Neural crest cell (in vitro differentiated cells): ENCODE measurements at regions not wholly inside any gene's neighbourhood (a gene's known extent, or its start where the extent isn't known, plus 50 kb on each side); places are given as distances from the start of the nearest gene placed in this dataset.

Experiments
- DNase-seq: peaks from one replicate; pipeline ENCODE4 v3.0.0; 2021; ENCODE audit warnings: low read depth, mixed read lengths, low spot score
- H3K27ac Mint-ChIP-seq: one replicate; pipeline ENCODE4 v1.8.0; 2021; ENCODE audit warnings: mild to moderate bottlenecking, mixed read lengths; ENCODE audit not compliant: unreplicated experiment
- H3K27me3 Mint-ChIP-seq: 2 replicates; pipeline ENCODE4 v1.8.0; 2021; ENCODE audit warnings: low read depth, mild to moderate bottlenecking, mixed read lengths
- H3K36me3 Mint-ChIP-seq: 2 replicates; pipeline ENCODE4 v1.8.0; 2021; ENCODE audit warnings: low read depth, mild to moderate bottlenecking, mixed read lengths
- H3K4me1 Mint-ChIP-seq: 2 replicates; pipeline ENCODE4 v1.8.0; 2021; ENCODE audit warnings: mixed read lengths
- H3K4me3 Mint-ChIP-seq: one replicate; pipeline ENCODE4 v1.8.0; 2021; ENCODE audit warnings: mild to moderate bottlenecking, mixed read lengths
- H3K9me3 Mint-ChIP-seq: 2 replicates; pipeline ENCODE4 v1.8.0; 2021; ENCODE audit warnings: mixed read lengths
- TF ChIP-seq, protein P1 (sequence below): fragments of 200-600 bp; sonication (generic); conservative IDR thresholded peaks from 2 replicates; pipeline ENCODE4 v1.5.0; 2021; ENCODE audit warnings: antibody characterized with exemption, mild to moderate bottlenecking

DNA sequence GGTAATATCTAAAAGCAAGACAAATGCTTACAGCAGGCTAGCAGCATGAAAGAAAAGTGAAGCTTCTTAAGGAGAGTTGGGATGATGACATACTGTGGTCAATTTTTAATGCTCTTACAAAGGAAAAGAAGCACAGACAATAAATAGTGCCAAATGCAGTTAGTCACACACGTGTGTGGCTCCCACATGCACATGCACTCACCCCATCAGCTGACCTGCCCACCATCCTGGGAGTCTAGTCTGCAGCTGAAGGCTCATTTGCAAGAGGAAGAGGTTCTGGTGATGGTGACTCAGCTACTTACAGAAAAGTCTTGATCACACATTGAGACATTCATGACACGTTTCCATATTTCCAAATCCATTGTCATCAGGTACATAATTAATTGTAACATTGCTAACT, 129.3 kb downstream of the MRPL36 start:
- Mint-ChIP-seq H3K36me3 (no peaks in the 10 kb centered on the region), H3K9me3 (no peaks in the 10 kb centered on the region), H3K27me3 (peaks cover 36% of the 10 kb centered on the region), H3K27ac (no peak overlapping the region), H3K4me3 (no peak overlapping the region), H3K4me1 (peaks cover 12% of the 10 kb centered on the region)
- DNase-seq, result no peak
- TF ChIP-seq, protein P1, sequence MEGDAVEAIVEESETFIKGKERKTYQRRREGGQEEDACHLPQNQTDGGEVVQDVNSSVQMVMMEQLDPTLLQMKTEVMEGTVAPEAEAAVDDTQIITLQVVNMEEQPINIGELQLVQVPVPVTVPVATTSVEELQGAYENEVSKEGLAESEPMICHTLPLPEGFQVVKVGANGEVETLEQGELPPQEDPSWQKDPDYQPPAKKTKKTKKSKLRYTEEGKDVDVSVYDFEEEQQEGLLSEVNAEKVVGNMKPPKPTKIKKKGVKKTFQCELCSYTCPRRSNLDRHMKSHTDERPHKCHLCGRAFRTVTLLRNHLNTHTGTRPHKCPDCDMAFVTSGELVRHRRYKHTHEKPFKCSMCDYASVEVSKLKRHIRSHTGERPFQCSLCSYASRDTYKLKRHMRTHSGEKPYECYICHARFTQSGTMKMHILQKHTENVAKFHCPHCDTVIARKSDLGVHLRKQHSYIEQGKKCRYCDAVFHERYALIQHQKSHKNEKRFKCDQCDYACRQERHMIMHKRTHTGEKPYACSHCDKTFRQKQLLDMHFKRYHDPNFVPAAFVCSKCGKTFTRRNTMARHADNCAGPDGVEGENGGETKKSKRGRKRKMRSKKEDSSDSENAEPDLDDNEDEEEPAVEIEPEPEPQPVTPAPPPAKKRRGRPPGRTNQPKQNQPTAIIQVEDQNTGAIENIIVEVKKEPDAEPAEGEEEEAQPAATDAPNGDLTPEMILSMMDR, result no peak

DNA sequence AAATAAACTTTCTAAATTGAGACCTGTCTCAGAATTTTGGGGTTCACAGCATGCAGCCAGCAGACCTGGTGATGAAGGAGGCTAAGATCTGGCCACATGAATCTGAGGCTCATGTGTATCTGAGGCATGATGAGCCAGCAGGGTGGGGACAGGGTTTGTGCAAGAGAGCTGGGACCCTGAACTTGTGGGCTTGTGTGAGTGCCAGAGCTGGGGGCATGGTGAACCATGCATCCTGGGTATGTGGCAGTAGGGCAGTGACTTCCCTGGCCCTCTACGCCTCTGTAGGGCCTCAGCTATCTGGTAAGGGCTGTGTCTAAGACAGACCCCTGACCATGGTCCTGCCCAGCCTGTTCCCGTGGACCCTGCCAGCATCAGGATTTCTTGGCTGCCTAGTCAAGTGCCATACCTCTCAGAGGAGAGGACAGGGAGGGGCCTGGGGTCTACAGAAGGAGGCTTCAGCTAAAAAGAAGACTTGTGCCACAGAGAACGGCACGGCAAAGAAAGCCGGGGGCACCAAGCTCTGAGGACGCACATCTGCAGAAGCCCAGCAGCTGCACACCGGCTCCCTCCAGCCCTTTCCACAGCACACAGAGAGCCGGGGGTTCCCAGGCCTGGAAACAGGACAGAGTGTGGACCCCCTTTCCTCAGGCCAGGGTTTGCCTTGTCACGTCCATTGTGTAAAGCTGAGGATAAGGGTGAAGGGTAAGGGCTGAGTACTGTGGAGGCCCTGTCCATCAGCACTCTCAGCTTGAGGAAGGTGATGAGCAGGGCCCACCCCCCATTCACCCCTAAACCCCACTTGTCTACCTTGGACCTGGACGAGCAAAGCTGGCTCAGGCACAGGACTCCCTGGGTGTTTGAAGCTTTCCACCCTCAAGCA, 130.1 kb downstream of the MRPL36 start:
- peak overlapping the region; percentile 56 for H3K4me3 Mint-ChIP-seq
- DNase-seq, result no peak
- no peak overlapping the region for H3K27ac Mint-ChIP-seq
- peaks cover 13% of the 10 kb centered on the region for H3K4me1 Mint-ChIP-seq
- TF ChIP-seq, protein P1, result no peak
- no peaks in the 10 kb centered on the region for H3K9me3 Mint-ChIP-seq
- no peaks in the 10 kb centered on the region for H3K36me3 Mint-ChIP-seq
- H3K27me3 Mint-ChIP-seq, result peaks cover 43% of the 10 kb centered on the region

DNA sequence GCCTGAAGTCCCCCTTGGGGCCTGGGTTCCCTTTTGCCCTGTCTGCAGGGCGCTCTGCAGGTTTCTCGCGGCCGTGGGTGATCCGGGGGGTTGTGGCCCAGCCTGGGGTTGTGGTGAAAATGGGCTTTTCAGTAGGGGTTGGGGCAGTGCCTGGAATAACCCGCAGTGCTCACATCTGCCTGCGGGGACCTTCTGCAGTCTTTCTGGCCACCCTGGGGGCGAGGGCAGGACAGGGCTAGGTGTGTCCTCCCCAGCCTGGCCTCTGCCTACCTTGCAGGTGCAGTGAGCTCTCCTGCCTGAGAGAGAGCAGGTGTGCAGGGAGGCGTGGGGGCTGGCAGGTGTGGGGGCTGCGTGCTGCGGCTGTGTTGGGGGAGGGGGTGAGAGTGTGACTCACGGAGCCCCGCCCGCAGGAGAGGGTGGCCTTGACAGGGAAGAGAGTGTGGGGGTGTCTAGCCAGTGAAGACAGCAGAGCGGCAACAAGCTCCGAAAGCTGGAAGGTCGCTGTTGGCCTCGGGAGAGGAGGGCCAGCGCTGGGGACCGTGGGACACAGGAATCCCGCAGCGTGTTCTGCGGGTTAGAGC, 131.4 kb downstream of the MRPL36 start:
- no peaks in the 10 kb centered on the region for H3K9me3 Mint-ChIP-seq
- H3K27me3 Mint-ChIP-seq, result peaks cover 44% of the 10 kb centered on the region
- TF ChIP-seq, protein P1, result no peak
- peak overlapping the region; percentile 56 for H3K4me3 Mint-ChIP-seq
- H3K27ac Mint-ChIP-seq, result no peak overlapping the region
- no peaks in the 10 kb centered on the region for H3K36me3 Mint-ChIP-seq
- no peak for DNase-seq
- peaks cover 14% of the 10 kb centered on the region for H3K4me1 Mint-ChIP-seq

DNA sequence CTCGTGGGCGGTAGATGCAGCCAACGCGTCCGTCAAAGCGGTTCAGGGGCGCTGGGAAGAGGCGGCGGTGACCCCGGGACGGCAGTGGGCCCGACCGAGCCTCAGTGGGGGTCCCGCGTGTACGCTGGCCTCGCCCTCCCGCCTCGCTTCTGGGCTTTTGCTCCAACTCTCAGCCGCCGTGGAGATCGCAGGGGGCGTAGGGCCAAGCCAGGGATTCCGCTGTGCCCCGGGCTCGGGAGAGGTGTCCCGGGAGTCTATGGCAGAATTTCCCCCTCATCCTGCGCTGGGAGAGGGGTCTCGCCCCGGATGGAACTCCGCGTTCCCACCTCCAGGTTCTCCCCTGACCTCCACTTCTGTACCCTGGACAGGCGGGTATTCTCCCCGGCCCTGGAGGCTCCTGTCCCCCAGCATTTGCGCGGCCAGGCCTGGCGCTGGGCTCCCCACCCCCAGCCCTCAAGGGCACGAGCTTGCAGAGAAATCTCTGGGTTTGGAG, 131.9 kb downstream of the MRPL36 start:
- Mint-ChIP-seq H3K4me3 (no peak overlapping the region), H3K36me3 (no peaks in the 10 kb centered on the region), H3K27ac (no peak overlapping the region), H3K9me3 (no peaks in the 10 kb centered on the region), H3K4me1 (peaks cover 20% of the 10 kb centered on the region), H3K27me3 (peaks cover 49% of the 10 kb centered on the region)
- peak; percentile 33 for DNase-seq
- TF ChIP-seq, protein P1, result no peak

DNA sequence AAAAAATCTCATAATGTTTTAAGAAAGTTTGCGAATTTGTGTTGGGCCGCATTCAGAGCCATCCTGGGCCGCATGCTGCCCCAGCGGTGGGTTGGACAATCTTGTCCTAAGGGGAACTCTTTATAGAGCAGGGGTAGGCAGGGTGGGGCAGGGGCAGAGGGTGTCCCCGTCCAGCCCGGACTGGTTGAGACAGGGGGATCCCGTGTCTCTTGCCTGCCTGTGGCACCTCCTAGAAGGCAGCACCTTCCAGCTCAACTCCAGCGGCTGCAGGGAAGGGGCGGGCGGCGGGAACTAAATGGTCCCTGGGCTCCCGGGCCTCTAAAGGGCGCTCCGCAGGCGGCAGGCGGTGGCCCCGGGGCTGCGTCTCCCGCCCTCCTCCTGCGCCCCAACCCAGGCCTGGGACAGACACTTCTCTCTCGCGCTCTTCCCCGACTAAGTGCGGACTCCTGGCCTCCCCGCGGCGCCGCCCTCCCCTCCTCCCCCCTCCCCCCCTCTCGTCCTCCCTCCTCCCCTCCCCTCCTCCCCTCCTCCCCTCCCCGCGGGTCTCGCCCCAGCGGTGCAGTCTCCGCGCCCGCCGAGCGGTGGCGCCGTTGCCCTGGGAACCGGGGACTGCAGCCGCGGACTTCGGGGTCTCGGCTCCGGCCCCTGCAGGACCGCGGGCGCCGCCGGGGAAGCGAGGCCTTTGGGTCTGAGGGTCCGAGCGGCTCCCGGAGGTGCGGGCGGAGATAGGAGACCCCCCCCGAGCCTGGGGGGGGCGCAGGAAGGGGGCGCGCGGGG, 132.6 kb downstream of the MRPL36 start:
- Mint-ChIP-seq H3K36me3 (no peaks in the 10 kb centered on the region), H3K9me3 (no peaks in the 10 kb centered on the region), H3K4me3 (peak overlapping the region; percentile 81), H3K4me1 (peaks cover 22% of the 10 kb centered on the region), H3K27ac (no peak overlapping the region), H3K27me3 (peaks cover 50% of the 10 kb centered on the region)
- TF ChIP-seq, protein P1, result peak; percentile 61
- DNase-seq, result peak; percentile 95
